Trophoblast cell (in vitro differentiated cells and primary cell): ENCODE measurements at regions not wholly inside any gene's neighbourhood (a gene's known extent, or its start where the extent isn't known, plus 50 kb on each side); places are given as distances from the start of the nearest gene placed in this dataset.
"Not testable (repeated sequence)": the region's sequence is repeated elsewhere in the genome, so short reads cannot be mapped to it uniquely, and the experiment has no call there.

Experiments used
- DNase-seq, 2 donors: peaks; one replicate each; pipeline ENCODE4 v3.0.0-alpha.2; 2016
- H2AFZ ChIP-seq: 2 replicates; pipeline ENCODE4 v1.6.1; 2013; ENCODE audit warnings: low read length, moderate library complexity, mild to moderate bottlenecking; ENCODE audit not compliant: insufficient read depth, poor library complexity
- H2AK5ac ChIP-seq: 2 replicates; pipeline ENCODE4 v1.6.1; 2013; ENCODE audit warnings: mild to moderate bottlenecking, low read length
- H2BK120ac ChIP-seq: 2 replicates; pipeline ENCODE4 v1.6.1; 2013; ENCODE audit warnings: low read length, mild to moderate bottlenecking, moderate library complexity; ENCODE audit not compliant: insufficient read depth, poor library complexity
- H2BK12ac ChIP-seq: 2 replicates; pipeline ENCODE4 v1.6.1; 2013; ENCODE audit warnings: mild to moderate bottlenecking, low read length, moderate library complexity
- H2BK5ac ChIP-seq: 2 replicates; pipeline ENCODE4 v1.6.1; 2013; ENCODE audit warnings: low read length, low read depth, moderate library complexity, mild to moderate bottlenecking; ENCODE audit not compliant: poor library complexity
- H3K14ac ChIP-seq: 2 replicates; pipeline ENCODE4 v1.6.1; 2013; ENCODE audit warnings: mild to moderate bottlenecking, low read length
- H3K18ac ChIP-seq: 2 replicates; pipeline ENCODE4 v1.6.1; 2013; ENCODE audit warnings: mild to moderate bottlenecking, low read length
- H3K23ac ChIP-seq: 2 replicates; pipeline ENCODE4 v1.6.1; 2013; ENCODE audit warnings: low read length
- H3K27ac ChIP-seq: 2 replicates; pipeline ENCODE4 v1.5.1; 2013; ENCODE audit warnings: low read depth, mild to moderate bottlenecking, inconsistent platforms, low read length, moderate library complexity
- H3K27me3 ChIP-seq: 2 replicates; pipeline ENCODE4 v1.6.1; 2013; ENCODE audit warnings: inconsistent platforms, mild to moderate bottlenecking, low read length, moderate library complexity; ENCODE audit not compliant: insufficient read depth
- H3K36me3 ChIP-seq, 2 experiments: 1 replicate in 1 of 2; 2 replicates in 1 of 2; pipeline ENCODE4 v1.6.1; 2013; ENCODE audit warnings: low read length in 2 of 2, mild to moderate bottlenecking in 2 of 2, moderate library complexity in 1 of 2; ENCODE audit not compliant: insufficient read depth in 2 of 2, control insufficient read depth in 1 of 2
- H3K4ac ChIP-seq: 2 replicates; pipeline ENCODE4 v1.6.1; 2013; ENCODE audit warnings: low read depth, mild to moderate bottlenecking, low read length, moderate library complexity
- H3K4me1 ChIP-seq, 2 experiments: 1 replicate in 1 of 2; 2 replicates in 1 of 2; pipeline ENCODE4 v1.6.1; 2013; ENCODE audit warnings: low read length in 2 of 2, mild to moderate bottlenecking in 2 of 2, moderate library complexity in 1 of 2; ENCODE audit not compliant: insufficient read depth in 2 of 2, control insufficient read depth in 1 of 2
- H3K4me2 ChIP-seq: 2 replicates; pipeline ENCODE4 v1.6.1; 2013; ENCODE audit warnings: inconsistent platforms, mild to moderate bottlenecking, low read length, moderate library complexity
- H3K4me3 ChIP-seq: 2 replicates; pipeline ENCODE4 v1.5.1; 2013; ENCODE audit warnings: mild to moderate bottlenecking, low read depth, low read length, inconsistent platforms
- H3K79me1 ChIP-seq: one replicate; pipeline ENCODE4 v1.6.1; 2013; ENCODE audit warnings: low read length
- H3K79me2 ChIP-seq: 2 replicates; pipeline ENCODE4 v1.6.1; 2013; ENCODE audit warnings: low read length, mild to moderate bottlenecking; ENCODE audit not compliant: control insufficient read depth, insufficient read depth, poor library complexity
- H3K9ac ChIP-seq: 2 replicates; pipeline ENCODE4 v1.6.1; 2013; ENCODE audit warnings: mild to moderate bottlenecking, low read length
- H3K9me3 ChIP-seq: 2 replicates; pipeline ENCODE4 v1.6.1; 2013; ENCODE audit warnings: low read depth, mild to moderate bottlenecking, control low read depth, inconsistent platforms, low read length; ENCODE audit not compliant: insufficient read depth
- H4K12ac ChIP-seq: 2 replicates; pipeline ENCODE4 v1.6.1; 2013; ENCODE audit warnings: low read depth, mild to moderate bottlenecking, low read length, moderate library complexity
- H4K8ac ChIP-seq: 2 replicates; pipeline ENCODE4 v1.6.1; 2013; ENCODE audit warnings: low read depth, mild to moderate bottlenecking, low read length, moderate library complexity
- H4K91ac ChIP-seq: one replicate; pipeline ENCODE4 v1.6.1; 2013; ENCODE audit warnings: low read depth, mild to moderate bottlenecking, low read length, moderate library complexity
- WGBS: extraction: QIAGEN DNeasy Blood & Tissue Kit; methylation state at CpG from one replicate; pipeline ENCODE4 v1.1.7; 2013; ENCODE audit warnings: missing lambda C conversion rate; ENCODE audit not compliant: insufficient read length, insufficient coverage; ENCODE audit errors: extremely low coverage; 5-methylcytosine and 5-hydroxymethylcytosine counted together

DNA sequence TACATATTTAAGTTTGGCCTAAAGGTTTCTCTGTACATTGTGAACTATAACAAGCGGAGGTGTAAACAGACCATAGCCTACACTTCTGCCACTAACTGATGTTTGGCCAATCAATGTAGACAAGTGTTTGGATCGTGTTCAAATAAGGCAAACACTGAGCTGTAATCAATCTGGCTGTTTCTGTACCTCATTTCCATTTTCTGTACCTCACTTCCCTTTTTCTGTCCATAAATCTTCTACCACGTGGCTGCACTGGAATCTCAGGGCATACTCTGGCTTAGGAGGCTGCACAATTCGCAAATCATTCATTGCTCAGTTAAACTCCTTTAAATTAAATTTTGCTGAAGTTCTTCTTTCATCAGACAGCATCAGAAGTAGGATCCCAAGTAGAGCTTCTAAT lies 140.9 kb downstream of the SLC25A46 start:
- no peak overlapping the region for H4K8ac ChIP-seq
- H2AK5ac ChIP-seq: no peak overlapping the region
- no peak overlapping the region for H3K14ac ChIP-seq
- H4K12ac ChIP-seq: no peak overlapping the region
- no peak overlapping the region for H2BK120ac ChIP-seq
- no peak overlapping the region for H2BK12ac ChIP-seq
- DNase-seq: no peak
- H3K18ac ChIP-seq: no peak overlapping the region
- H2AFZ ChIP-seq: no peak overlapping the region
- H4K91ac ChIP-seq: no peak overlapping the region
- H3K4me3 ChIP-seq: no peak overlapping the region
- H2BK5ac ChIP-seq: no peak overlapping the region
- peaks cover 2% of the 10 kb centered on the region for H3K9me3 ChIP-seq
- H3K23ac ChIP-seq: no peak overlapping the region
- no peak overlapping the region for H3K4me2 ChIP-seq
- no peaks in the 10 kb centered on the region for H3K79me1 ChIP-seq
- no peaks in the 10 kb centered on the region for H3K36me3 ChIP-seq
- no peaks in the 10 kb centered on the region for H3K27me3 ChIP-seq
- no peak overlapping the region for H3K4ac ChIP-seq
- no peak overlapping the region for H3K27ac ChIP-seq
- WGBS: no CpG with 5 or more reads among the region's 4 CpGs
- H3K4me1 ChIP-seq: no peaks in the 10 kb centered on the region
- H3K9ac ChIP-seq: no peak overlapping the region
- H3K79me2 ChIP-seq: no peaks in the 10 kb centered on the region

DNA sequence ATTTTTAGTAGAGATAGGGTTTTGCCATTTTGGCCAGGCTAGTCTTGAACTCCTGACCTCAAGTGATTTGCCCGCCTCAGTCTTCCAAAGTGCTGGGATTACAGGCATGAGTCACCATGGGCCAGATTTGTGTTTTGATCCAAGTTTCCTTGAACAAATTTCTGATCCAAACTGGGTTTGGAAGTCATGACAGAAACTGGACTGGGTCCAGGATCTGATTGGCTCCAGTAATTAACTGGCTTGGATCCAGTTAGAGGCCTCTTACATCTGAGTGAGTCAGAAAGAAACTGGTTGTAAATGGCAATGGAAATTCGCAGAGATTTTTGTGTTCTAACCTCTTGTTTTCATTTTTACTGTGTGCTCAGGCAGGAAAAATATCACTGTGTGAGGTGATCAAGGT lies 141.6 kb downstream of the SLC25A46 start:
- Histone ChIP-seq H3K23ac (no peak overlapping the region), H3K9me3 (peaks cover 2% of the 10 kb centered on the region), H3K4me3 (no peak overlapping the region), H4K12ac (no peak overlapping the region), H3K4me2 (no peak overlapping the region), H3K36me3 (no peaks in the 10 kb centered on the region), H3K9ac (no peak overlapping the region), H4K8ac (no peak overlapping the region), H3K14ac (no peak overlapping the region), H3K18ac (no peak overlapping the region), H2BK5ac (no peak overlapping the region), H3K79me1 (no peaks in the 10 kb centered on the region), H2BK12ac (no peak overlapping the region), H2AK5ac (no peak overlapping the region), H3K79me2 (no peaks in the 10 kb centered on the region), H3K27ac (no peak overlapping the region), H3K4ac (no peak overlapping the region), H4K91ac (no peak overlapping the region), H3K27me3 (no peaks in the 10 kb centered on the region), H3K4me1 (no peaks in the 10 kb centered on the region), H2AFZ (no peak overlapping the region), H2BK120ac (no peak overlapping the region)
- DNase-seq: no peak
- WGBS: no CpG with 5 or more reads among the region's 2 CpGs

DNA sequence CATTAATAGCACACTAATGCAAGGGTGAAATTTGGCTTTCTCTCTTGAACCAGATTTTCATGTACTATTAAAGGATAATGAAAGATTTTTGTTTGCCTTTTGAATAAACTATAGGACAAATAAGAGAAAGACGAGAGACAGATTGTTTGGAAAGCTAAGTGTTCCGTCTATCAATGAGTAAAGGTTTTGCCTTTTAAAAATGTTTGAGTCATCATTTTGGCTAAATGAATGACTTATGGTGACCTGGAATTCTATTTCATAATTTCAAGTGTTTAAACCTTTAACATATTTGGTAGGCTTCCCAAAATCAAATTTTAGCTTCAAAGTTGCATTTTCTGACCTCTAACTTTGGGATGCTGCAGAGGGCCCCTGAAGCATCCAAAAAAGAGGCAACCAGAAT lies 145.2 kb downstream of the SLC25A46 start:
- Histone ChIP-seq H4K91ac (no peak overlapping the region), H2AK5ac (no peak overlapping the region), H3K9ac (no peak overlapping the region), H3K4ac (no peak overlapping the region), H3K18ac (no peak overlapping the region), H3K4me1 (no peaks in the 10 kb centered on the region), H3K27me3 (no peaks in the 10 kb centered on the region), H3K27ac (no peak overlapping the region), H2BK5ac (no peak overlapping the region), H3K14ac (no peak overlapping the region), H2BK120ac (no peak overlapping the region), H3K23ac (no peak overlapping the region), H3K79me1 (no peaks in the 10 kb centered on the region), H2AFZ (no peak overlapping the region), H2BK12ac (no peak overlapping the region), H3K9me3 (peaks cover 2% of the 10 kb centered on the region), H3K4me2 (no peak overlapping the region), H4K8ac (no peak overlapping the region), H3K36me3 (no peaks in the 10 kb centered on the region), H4K12ac (no peak overlapping the region), H3K79me2 (no peaks in the 10 kb centered on the region), H3K4me3 (no peak overlapping the region)
- WGBS: no CpG with 5 or more reads among the region's 2 CpGs
- no peak for DNase-seq

DNA sequence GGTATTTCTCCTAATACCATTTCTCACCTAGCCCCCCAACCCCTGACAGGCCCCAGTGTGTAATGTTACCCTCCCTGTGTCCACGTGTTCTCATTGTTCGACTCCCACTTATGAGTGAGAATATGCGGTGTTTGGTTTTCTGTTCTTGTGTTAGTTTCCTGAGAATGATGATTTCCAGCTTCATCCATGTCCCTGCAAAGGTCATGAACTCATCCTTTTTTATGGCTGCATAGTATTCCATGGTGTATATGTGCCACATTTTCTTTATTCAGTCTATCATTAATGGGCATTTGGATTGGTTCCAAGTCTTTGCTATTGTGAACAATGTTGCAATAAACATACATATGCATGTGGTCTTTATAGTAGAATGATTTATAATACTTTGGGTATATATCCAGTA lies 148.4 kb downstream of the SLC25A46 start:
- not testable (repeated sequence) for H3K27ac ChIP-seq, H4K91ac ChIP-seq, H2BK5ac ChIP-seq, H3K36me3 ChIP-seq, H2AFZ ChIP-seq, H3K4me2 ChIP-seq, H2BK12ac ChIP-seq, H4K12ac ChIP-seq, H3K4me1 ChIP-seq, H3K9ac ChIP-seq, H2BK120ac ChIP-seq, DNase-seq, H3K23ac ChIP-seq, H4K8ac ChIP-seq, H3K27me3 ChIP-seq, H2AK5ac ChIP-seq, H3K4me3 ChIP-seq, H3K9me3 ChIP-seq, H3K79me1 ChIP-seq, H3K18ac ChIP-seq, H3K14ac ChIP-seq, H3K79me2 ChIP-seq, H3K4ac ChIP-seq
- WGBS: no CpG with 5 or more reads among the region's 3 CpGs
